Neutrophil (primary cell): ENCODE measurements at regions not wholly inside any gene's neighbourhood (a gene's known extent, or its start where the extent isn't known, plus 50 kb on each side); places are given as distances from the start of the nearest gene placed in this dataset.

ENCODE experiments used
- H3K27ac ChIP-seq: fragments of 200-600 bp; sonication (generic); 2 replicates; pipeline ENCODE4 v1.5.1; 2016; ENCODE audit warnings: mild to moderate bottlenecking, moderate library complexity
- H3K27me3 ChIP-seq: fragments of 200-600 bp; sonication (generic); 2 replicates; pipeline ENCODE4 v1.6.0; 2016; ENCODE audit warnings: mild to moderate bottlenecking
- H3K36me3 ChIP-seq: fragments of 200-600 bp; sonication (generic); 2 replicates; pipeline ENCODE4 v1.5.1; 2017
- H3K4me1 ChIP-seq, 2 experiments: fragments of 200-600 bp in 1 of 2; sonication (generic) in 1 of 2; 1 replicate in 1 of 2; 2 replicates in 1 of 2; pipeline versions ENCODE4 v1.5.1 to v1.6.1; 2013 to 2016; ENCODE audit warnings: low read depth in 1 of 2, low read length in 1 of 2, mild to moderate bottlenecking in 1 of 2, moderate library complexity in 1 of 2; ENCODE audit not compliant: control insufficient read depth in 1 of 2, insufficient read depth in 1 of 2
- H3K4me3 ChIP-seq, 2 experiments: fragments of 200-600 bp in 1 of 2; sonication (generic) in 1 of 2; 1 replicate in 1 of 2; 2 replicates in 1 of 2; pipeline ENCODE4 v1.5.1; 2013 to 2016; ENCODE audit warnings: low read depth in 1 of 2, low read length in 1 of 2, mild to moderate bottlenecking in 1 of 2, moderate library complexity in 1 of 2
- H3K9me3 ChIP-seq: fragments of 200-600 bp; sonication (generic); 2 replicates; pipeline ENCODE4 v1.5.1; 2016
- CTCF ChIP-seq: fragments of 200-600 bp; sonication (generic); IDR thresholded peaks from 2 replicates; pipeline ENCODE4 v1.5.1; 2016; ENCODE audit warnings: antibody characterized with exemption

- Histone ChIP-seq H3K9me3 (no peaks in the 10 kb centered on the region), H3K4me1 (no peaks in the 10 kb centered on the region), H3K27ac (no peak overlapping the region), H3K4me3 (no peak overlapping the region), H3K27me3 (no peaks in the 10 kb centered on the region), H3K36me3 (no peaks in the 10 kb centered on the region)
- TF ChIP-seq CTCF: no peak
Measured at GRCh38 chr1:195715652-195716051, 892.6 kb downstream of the KCNT2 start.

- Histone ChIP-seq H3K4me3 (no peak overlapping the region), H3K36me3 (no peaks in the 10 kb centered on the region), H3K9me3 (no peaks in the 10 kb centered on the region), H3K27me3 (no peaks in the 10 kb centered on the region), H3K27ac (no peak overlapping the region), H3K4me1 (no peaks in the 10 kb centered on the region)
- no peak for TF ChIP-seq CTCF
Measured at GRCh38 chr1:195714248-195714647, 894.0 kb downstream of the KCNT2 start.

- Histone ChIP-seq H3K4me1 (no peaks in the 10 kb centered on the region), H3K27me3 (no peaks in the 10 kb centered on the region), H3K4me3 (no peak overlapping the region), H3K36me3 (no peaks in the 10 kb centered on the region), H3K27ac (no peak overlapping the region), H3K9me3 (no peaks in the 10 kb centered on the region)
- no peak for TF ChIP-seq CTCF
Measured at GRCh38 chr1:195709821-195710220, 898.4 kb downstream of the KCNT2 start.

- TF ChIP-seq CTCF: no peak
- Histone ChIP-seq H3K9me3 (no peaks in the 10 kb centered on the region), H3K36me3 (no peaks in the 10 kb centered on the region), H3K4me3 (no peak overlapping the region), H3K4me1 (no peaks in the 10 kb centered on the region), H3K27ac (no peak overlapping the region), H3K27me3 (no peaks in the 10 kb centered on the region)
Measured at GRCh38 chr1:195704028-195704427, 904.2 kb downstream of the KCNT2 start.

DNA sequence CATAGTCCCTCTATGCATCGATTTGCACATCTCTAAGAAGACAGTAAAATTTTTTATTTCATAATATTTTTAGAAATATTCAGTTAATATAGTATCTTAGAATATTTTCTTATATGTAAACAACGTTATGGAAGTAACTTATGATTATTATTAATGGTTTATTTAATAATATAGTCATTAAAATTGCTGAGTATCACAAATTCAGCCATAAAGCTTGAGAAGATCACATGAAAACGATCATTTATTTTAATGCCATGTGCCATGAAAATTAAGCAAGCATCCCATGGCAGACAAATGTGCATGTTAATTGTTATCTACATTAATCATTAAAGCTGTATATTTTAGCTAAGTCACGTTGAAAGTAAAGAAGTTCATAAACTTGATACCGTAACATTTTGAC lies 907.1 kb downstream of the KCNT2 start:
- no peaks in the 10 kb centered on the region for H3K9me3 ChIP-seq
- H3K4me1 ChIP-seq: no peaks in the 10 kb centered on the region
- no peak for TF ChIP-seq CTCF
- no peaks in the 10 kb centered on the region for H3K27me3 ChIP-seq
- no peak overlapping the region for H3K4me3 ChIP-seq
- H3K36me3 ChIP-seq: no peaks in the 10 kb centered on the region
- H3K27ac ChIP-seq: no peak overlapping the region

- no peaks in the 10 kb centered on the region for H3K36me3 ChIP-seq
- no peak overlapping the region for H3K4me3 ChIP-seq
- no peak for TF ChIP-seq CTCF
- H3K27ac ChIP-seq: no peak overlapping the region
- H3K9me3 ChIP-seq: no peaks in the 10 kb centered on the region
- H3K27me3 ChIP-seq: no peaks in the 10 kb centered on the region
- H3K4me1 ChIP-seq: no peaks in the 10 kb centered on the region
Measured at GRCh38 chr1:195697130-195697529, 911.1 kb downstream of the KCNT2 start.
